Aorta (tissue), 5 donors: ENCODE measurements at regions not wholly inside any gene's neighbourhood (a gene's known extent, or its start where the extent isn't known, plus 50 kb on each side); places are given as distances from the start of the nearest gene placed in this dataset.

Source experiments
- ATAC-seq: fragments of 200-7000 bp; cut with Tn5 transposase; one replicate; pipeline ENCODE4 v1.9.1; 2022; ENCODE audit warnings: moderate library complexity; ENCODE audit not compliant: low FRiP score
- DNase-seq, 2 donors: peaks; one replicate each; pipeline ENCODE4 v3.0.0-alpha.2; 2020
- H3K27ac ChIP-seq, 2 donors: one replicate each; pipeline ENCODE4 v1.5.1; 2013; ENCODE audit warnings: low read length in 2 of 2, mild to moderate bottlenecking in 2 of 2, moderate library complexity in 2 of 2, control low read depth in 1 of 2, inconsistent platforms in 1 of 2, low read depth in 1 of 2
- H3K27me3 ChIP-seq, 2 donors: one replicate each; pipeline ENCODE4 v1.6.1; 2013; ENCODE audit warnings: control low read depth in 1 of 2, low read length in 1 of 2, mild to moderate bottlenecking in 1 of 2, moderate library complexity in 1 of 2; ENCODE audit not compliant: insufficient read depth in 2 of 2, control insufficient read depth in 1 of 2
- H3K36me3 ChIP-seq, 2 donors: one replicate each; pipeline ENCODE4 v1.6.1; 2013; ENCODE audit warnings: control low read depth in 1 of 2, low read length in 1 of 2, mild to moderate bottlenecking in 1 of 2; ENCODE audit not compliant: insufficient read depth in 2 of 2, control insufficient read depth in 1 of 2
- H3K4me1 ChIP-seq, 2 donors: one replicate each; pipeline ENCODE4 v1.6.1; 2013; ENCODE audit warnings: low read length in 2 of 2, control low read depth in 1 of 2, mild to moderate bottlenecking in 1 of 2, moderate library complexity in 1 of 2; ENCODE audit not compliant: insufficient read depth in 2 of 2, control insufficient read depth in 1 of 2
- H3K4me3 ChIP-seq, 2 donors: one replicate each; pipeline ENCODE4 v1.5.1; 2013; ENCODE audit warnings: low read length in 2 of 2, control low read depth in 1 of 2, mild to moderate bottlenecking in 1 of 2
- H3K9me3 ChIP-seq: one replicate; pipeline ENCODE4 v1.6.1; 2013; ENCODE audit warnings: mild to moderate bottlenecking, low read length; ENCODE audit not compliant: control insufficient read depth
- WGBS, 2 donors: extraction: QIAGEN DNeasy Blood & Tissue Kit; methylation state at CpG; one replicate each; pipeline ENCODE4 v1.1.7; 2013; 5-methylcytosine and 5-hydroxymethylcytosine counted together
- intact Hi-C, 2 donors: fragments of 100-400 bp; cut with DNase I; formaldehyde crosslinking; loops; one replicate each; pipeline versions ENCODE4 v1.14.2 to v1.15.0; 2022
- donor health status: healthy with polysubstance abuse.
- donor health status: Bipolar disorder and iron deficiency.
- donor health status: DM: no; HTN: no; CAD: no.
- donor health status: DM: no; HTN: no; CAD: no.
- donor health status: DM: yes; HTN: yes; CAD: no.

DNA sequence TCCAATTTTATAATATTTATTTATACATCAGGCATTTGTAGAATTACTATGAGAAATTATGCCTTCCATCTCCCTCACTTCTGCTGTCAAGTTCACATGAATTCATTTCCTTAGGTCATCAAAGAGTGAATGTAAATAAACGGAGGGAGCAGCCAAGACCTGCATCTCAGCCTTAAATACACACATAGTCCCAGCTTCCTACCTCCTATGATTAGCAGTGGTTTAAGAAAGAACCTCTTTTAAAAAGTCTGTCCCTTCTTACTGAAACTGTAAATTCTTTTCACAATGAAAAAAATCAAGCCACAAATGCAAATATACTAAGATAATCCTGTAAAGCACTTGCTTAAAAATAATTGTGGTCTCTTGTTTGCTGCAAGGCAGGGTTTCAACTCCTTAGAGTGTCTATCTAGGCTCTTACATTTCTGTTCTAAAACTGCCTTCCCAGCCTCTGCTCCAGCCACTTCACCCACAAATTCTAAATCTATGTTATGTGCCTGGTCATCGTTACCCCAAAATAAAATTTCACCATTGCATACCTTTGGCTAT lies 532.7 kb upstream of the FSHR start:
- no peaks in the 10 kb centered on the region for H3K27me3 ChIP-seq
- H3K4me1 ChIP-seq: no peaks in the 10 kb centered on the region
- H3K27ac ChIP-seq: no peak overlapping the region
- no peak for ATAC-seq
- intact Hi-C loops: loop anchor here in 1 of 2 donors (10.0 kb wide), 1 partner anchor 718 kb away; no protein-coding TSS in a partner anchor
- no peaks in the 10 kb centered on the region for H3K9me3 ChIP-seq
- H3K4me3 ChIP-seq: no peak overlapping the region
- no peak for DNase-seq
- WGBS, 2 donors: 47 to 50% methylated on average over 2 of the region's 2 CpGs
- no peaks in the 10 kb centered on the region for H3K36me3 ChIP-seq

DNA sequence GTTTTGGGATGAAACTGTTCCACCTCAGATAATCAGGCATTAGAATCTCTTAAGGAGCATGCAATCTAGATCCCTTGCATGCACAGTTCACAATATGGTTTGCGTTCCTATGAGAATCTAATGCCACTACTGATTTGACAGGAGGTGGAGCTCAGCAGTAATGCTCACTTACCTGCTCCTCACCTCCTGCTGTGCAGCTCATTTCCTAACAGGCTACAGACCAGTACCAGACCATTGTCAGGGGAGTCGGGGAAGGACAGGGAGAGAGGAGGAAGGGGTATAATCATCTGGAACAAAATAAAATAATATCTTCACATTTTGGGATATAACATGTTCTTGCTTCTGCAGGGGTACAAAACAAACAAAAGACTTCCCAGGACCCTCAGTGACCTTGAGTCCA lies 532.0 kb upstream of the FSHR start:
- Histone ChIP-seq H3K4me3 (no peak overlapping the region), H3K36me3 (no peaks in the 10 kb centered on the region), H3K27me3 (no peaks in the 10 kb centered on the region), H3K27ac (no peak overlapping the region), H3K9me3 (no peaks in the 10 kb centered on the region), H3K4me1 (no peaks in the 10 kb centered on the region)
- intact Hi-C loops: loop anchor here in 1 of 2 donors (10.0 kb wide), 1 partner anchor 719 kb away; no protein-coding TSS in a partner anchor
- DNase-seq: no peak
- WGBS, 2 donors: 72 to 76% methylated on average over 2 of the region's 2 CpGs
- no peak for ATAC-seq

DNA sequence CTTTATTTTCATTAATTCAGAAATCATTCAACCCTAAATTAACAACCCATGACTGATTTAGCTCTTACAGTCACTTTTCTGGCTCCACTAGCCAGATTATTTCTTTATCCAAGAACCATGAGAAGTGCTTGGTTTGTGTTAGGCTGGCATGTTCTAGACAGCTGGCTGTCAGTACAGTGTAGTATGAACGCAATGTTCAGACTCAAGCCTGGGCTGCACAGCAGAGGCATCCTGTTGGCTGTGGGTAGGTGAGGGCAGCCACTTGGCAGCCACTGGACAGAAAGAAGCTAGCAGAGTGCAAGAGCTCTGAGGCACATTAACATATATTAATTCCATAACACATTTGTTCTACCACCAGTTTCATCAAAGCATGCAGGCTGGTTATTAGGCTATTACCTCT lies 522.9 kb upstream of the FSHR start:
- Histone ChIP-seq H3K9me3 (no peaks in the 10 kb centered on the region), H3K36me3 (no peaks in the 10 kb centered on the region), H3K27me3 (peaks cover 0 to 4% of the 10 kb centered on the region in 2 donors), H3K4me1 (no peaks in the 10 kb centered on the region), H3K27ac (no peak overlapping the region), H3K4me3 (no peak overlapping the region)
- intact Hi-C loops: no loop called here
- WGBS, 2 donors: 61 to 64% methylated on average over 1 of the region's 1 CpG
- ATAC-seq (no peak), DNase-seq (no peak)

- no peak overlapping the region for H3K4me3 ChIP-seq
- H3K27me3 ChIP-seq: no peaks in the 10 kb centered on the region
- H3K9me3 ChIP-seq: peaks cover 1% of the 10 kb centered on the region
- DNase-seq (no peak), ATAC-seq (peak; percentile 27)
- no peaks in the 10 kb centered on the region for H3K4me1 ChIP-seq
- intact Hi-C loops: no loop called here
- no peak overlapping the region for H3K27ac ChIP-seq
- WGBS, 2 donors: 71 to 82% methylated on average over 4 of the region's 4 CpGs
- H3K36me3 ChIP-seq: no peaks in the 10 kb centered on the region
These were observed 510.5 kb upstream of the FSHR start for GRCh38 chr2:49664827-49665226.

GRCh38 chr2:49661809-49662208 lies 507.5 kb upstream of the FSHR start:
- intact Hi-C loops: no loop called here

GRCh38 chr2:49656853-49657252 lies 502.5 kb upstream of the FSHR start:
- WGBS, 2 donors: 72 to 74% methylated on average over 3 of the region's 3 CpGs
- intact Hi-C loops: no loop called here
- no peak for DNase-seq
- H3K9me3 ChIP-seq: no peaks in the 10 kb centered on the region
- no peak for ATAC-seq
- H3K27me3 ChIP-seq: no peaks in the 10 kb centered on the region
- no peak overlapping the region for H3K27ac ChIP-seq
- H3K36me3 ChIP-seq: no peaks in the 10 kb centered on the region
- H3K4me3 ChIP-seq: no peak overlapping the region
- H3K4me1 ChIP-seq: no peaks in the 10 kb centered on the region

More at GRCh38 chr2:49661809-49662208, 507.5 kb upstream of the FSHR start:
- no peak overlapping the region for H3K27ac ChIP-seq
- DNase-seq (no peak), ATAC-seq (no peak)
- H3K4me1 ChIP-seq: no peaks in the 10 kb centered on the region
- H3K36me3 ChIP-seq: no peaks in the 10 kb centered on the region
- H3K9me3 ChIP-seq: no peaks in the 10 kb centered on the region
- H3K4me3 ChIP-seq: no peak overlapping the region
- H3K27me3 ChIP-seq: no peaks in the 10 kb centered on the region
- WGBS, 2 donors: 81 to 82% methylated on average over 1 of the region's 1 CpG

- ATAC-seq: no peak
- intact Hi-C loops: no loop called here
These were observed 488.8 kb upstream of the FSHR start for GRCh38 chr2:49643149-49643548.

GRCh38 chr2:49640630-49641029 lies 486.3 kb upstream of the FSHR start:
- 74 to 82% methylated on average over 1 of the region's 1 CpG for WGBS, 2 donors
- intact Hi-C loops: no loop called here

More at GRCh38 chr2:49643149-49643548, 488.8 kb upstream of the FSHR start:
- Histone ChIP-seq H3K4me1 (no peaks in the 10 kb centered on the region), H3K4me3 (no peak overlapping the region), H3K36me3 (no peaks in the 10 kb centered on the region), H3K27ac (no peak overlapping the region), H3K9me3 (no peaks in the 10 kb centered on the region), H3K27me3 (no peaks in the 10 kb centered on the region)
- DNase-seq: no peak
- 60 to 69% methylated on average over 2 of the region's 2 CpGs for WGBS, 2 donors

DNA sequence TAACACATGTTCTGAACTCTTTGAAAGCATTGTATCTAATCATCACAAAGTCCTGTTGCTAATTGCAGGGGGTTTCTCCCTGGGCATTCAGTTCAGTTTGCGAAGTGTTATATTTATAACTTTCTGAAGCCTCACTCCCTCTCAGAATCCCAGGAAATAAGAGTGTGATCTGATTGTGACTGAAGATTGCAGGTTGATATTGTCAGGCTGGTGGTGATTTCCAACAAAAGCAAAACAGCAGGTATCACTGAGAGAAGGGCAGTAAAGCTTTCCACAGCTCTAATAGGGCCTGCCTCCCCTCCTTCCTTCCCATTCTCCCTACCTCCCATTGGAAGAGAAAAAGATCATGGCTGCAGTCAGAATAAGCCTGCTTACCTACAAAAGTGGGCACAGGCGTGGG lies 466.7 kb upstream of the FSHR start:
- WGBS, 2 donors: 88 to 89% methylated on average over 2 of the region's 2 CpGs
- Histone ChIP-seq H3K4me1 (no peaks in the 10 kb centered on the region), H3K27me3 (no peaks in the 10 kb centered on the region), H3K36me3 (no peaks in the 10 kb centered on the region), H3K9me3 (no peaks in the 10 kb centered on the region), H3K27ac (no peak overlapping the region), H3K4me3 (no peak overlapping the region)
- intact Hi-C loops: no loop called here
- DNase-seq: no peak
- ATAC-seq: no peak

More at GRCh38 chr2:49640630-49641029, 486.3 kb upstream of the FSHR start:
- H3K4me3 ChIP-seq: no peak overlapping the region
- no peaks in the 10 kb centered on the region for H3K27me3 ChIP-seq
- no peaks in the 10 kb centered on the region for H3K4me1 ChIP-seq
- H3K27ac ChIP-seq: no peak overlapping the region
- ATAC-seq: no peak
- H3K9me3 ChIP-seq: no peaks in the 10 kb centered on the region
- DNase-seq: no peak
- H3K36me3 ChIP-seq: no peaks in the 10 kb centered on the region
